ENCODE measurements at regions not wholly inside any gene's neighbourhood (a gene's known extent, or its start where the extent isn't known, plus 50 kb on each side); places are given as distances from the start of the nearest gene placed in this dataset.
"Not testable (repeated sequence)": the region's sequence is repeated elsewhere in the genome, so short reads cannot be mapped to it uniquely, and the experiment has no call there.

- Histone ChIP-seq H2AFZ (ENCODE audit: low read length, unreplicated experiment) (no peak overlapping the region), H3K36me3 (ENCODE audit: insufficient read depth, low read length) (no peaks in the 10 kb centered on the region), H3K4me1 (ENCODE audit: control insufficient read depth, insufficient read depth, low read length, unreplicated experiment) (no peaks in the 10 kb centered on the region), H3K27me3 (ENCODE audit: insufficient read depth, low read length) (no peaks in the 10 kb centered on the region; the same call in 1 of the 2 replicates), H3K4me3 (ENCODE audit: low read depth, low read length) (no peak overlapping the region), H3K27ac (ENCODE audit: low read depth, low read length) (no peak overlapping the region), H3K79me2 (ENCODE audit: control insufficient read depth, insufficient read depth, low read length, unreplicated experiment) (no peaks in the 10 kb centered on the region)
Measured at GRCh38 chr5:56307714-56308333, 74.7 kb upstream of the ANKRD55 start.

- Histone ChIP-seq H3K4me1 (ENCODE audit: control insufficient read depth, insufficient read depth, low read length, unreplicated experiment) (peaks cover 6% of the 10 kb centered on the region), H3K27ac (ENCODE audit: low read depth, low read length) (no peak overlapping the region), H3K36me3 (ENCODE audit: insufficient read depth, low read length) (no peaks in the 10 kb centered on the region), H3K4me3 (ENCODE audit: low read depth, low read length) (no peak overlapping the region), H3K27me3 (ENCODE audit: insufficient read depth, low read length) (no peaks in the 10 kb centered on the region; the same call in 1 of the 2 replicates), H2AFZ (ENCODE audit: low read length, unreplicated experiment) (no peak overlapping the region), H3K79me2 (ENCODE audit: control insufficient read depth, insufficient read depth, low read length, unreplicated experiment) (no peaks in the 10 kb centered on the region)
Measured at GRCh38 chr5:56306433-56307150, 73.5 kb upstream of the ANKRD55 start.

GRCh38 chr5:56305001-56305950 lies 72.1 kb upstream of the ANKRD55 start:
- Histone ChIP-seq H3K36me3 (ENCODE audit: insufficient read depth, low read length) (no peaks in the 10 kb centered on the region), H3K4me3 (ENCODE audit: low read depth, low read length) (no peak overlapping the region), H3K27ac (ENCODE audit: low read depth, low read length) (no peak overlapping the region), H3K4me1 (ENCODE audit: control insufficient read depth, insufficient read depth, low read length, unreplicated experiment) (peaks cover 7% of the 10 kb centered on the region), H3K79me2 (ENCODE audit: control insufficient read depth, insufficient read depth, low read length, unreplicated experiment) (no peaks in the 10 kb centered on the region), H2AFZ (ENCODE audit: low read length, unreplicated experiment) (no peak overlapping the region), H3K27me3 (ENCODE audit: insufficient read depth, low read length) (no peaks in the 10 kb centered on the region)

- Histone ChIP-seq H2AFZ (ENCODE audit: low read length, unreplicated experiment) (no peak overlapping the region), H3K4me3 (ENCODE audit: low read depth, low read length) (no peak overlapping the region), H3K4me1 (ENCODE audit: control insufficient read depth, insufficient read depth, low read length, unreplicated experiment) (peaks cover 7% of the 10 kb centered on the region), H3K36me3 (ENCODE audit: insufficient read depth, low read length) (no peaks in the 10 kb centered on the region), H3K27ac (ENCODE audit: low read depth, low read length) (no peak overlapping the region), H3K79me2 (ENCODE audit: control insufficient read depth, insufficient read depth, low read length, unreplicated experiment) (no peaks in the 10 kb centered on the region), H3K27me3 (ENCODE audit: insufficient read depth, low read length) (no peaks in the 10 kb centered on the region)
Measured at GRCh38 chr5:56303511-56303910, 70.4 kb upstream of the ANKRD55 start.

GRCh38 chr5:56302027-56302426 lies 68.9 kb upstream of the ANKRD55 start:
- H3K4me3 ChIP-seq (ENCODE audit: low read depth, low read length): no peak overlapping the region
- H3K36me3 ChIP-seq (ENCODE audit: insufficient read depth, low read length): no peaks in the 10 kb centered on the region
- no peak overlapping the region for H2AFZ ChIP-seq (ENCODE audit: low read length, unreplicated experiment)
- peaks cover 7% of the 10 kb centered on the region for H3K4me1 ChIP-seq (ENCODE audit: control insufficient read depth, insufficient read depth, low read length, unreplicated experiment)
- H3K27me3 ChIP-seq (ENCODE audit: insufficient read depth, low read length): no peaks in the 10 kb centered on the region
- H3K79me2 ChIP-seq (ENCODE audit: control insufficient read depth, insufficient read depth, low read length, unreplicated experiment): no peaks in the 10 kb centered on the region
- H3K27ac ChIP-seq (ENCODE audit: low read depth, low read length): no peak overlapping the region

GRCh38 chr5:56301069-56301468 lies 67.9 kb upstream of the ANKRD55 start:
- peaks cover 7% of the 10 kb centered on the region for H3K4me1 ChIP-seq (ENCODE audit: control insufficient read depth, insufficient read depth, low read length, unreplicated experiment)
- no peaks in the 10 kb centered on the region for H3K79me2 ChIP-seq (ENCODE audit: control insufficient read depth, insufficient read depth, low read length, unreplicated experiment)
- no peak overlapping the region for H3K27ac ChIP-seq (ENCODE audit: low read depth, low read length)
- H3K27me3 ChIP-seq (ENCODE audit: insufficient read depth, low read length): no peaks in the 10 kb centered on the region
- no peaks in the 10 kb centered on the region for H3K36me3 ChIP-seq (ENCODE audit: insufficient read depth, low read length)
- no peak overlapping the region for H2AFZ ChIP-seq (ENCODE audit: low read length, unreplicated experiment)
- H3K4me3 ChIP-seq (ENCODE audit: low read depth, low read length): no peak overlapping the region

GRCh38 chr5:56299212-56299611 lies 66.1 kb upstream of the ANKRD55 start:
- Histone ChIP-seq H3K27ac (ENCODE audit: low read depth, low read length) (no peak overlapping the region), H2AFZ (ENCODE audit: low read length, unreplicated experiment) (no peak overlapping the region), H3K4me3 (ENCODE audit: low read depth, low read length) (no peak overlapping the region), H3K4me1 (ENCODE audit: control insufficient read depth, insufficient read depth, low read length, unreplicated experiment) (peaks cover 7% of the 10 kb centered on the region), H3K79me2 (ENCODE audit: control insufficient read depth, insufficient read depth, low read length, unreplicated experiment) (no peaks in the 10 kb centered on the region), H3K36me3 (ENCODE audit: insufficient read depth, low read length) (no peaks in the 10 kb centered on the region), H3K27me3 (ENCODE audit: insufficient read depth, low read length) (no peaks in the 10 kb centered on the region)

GRCh38 chr5:56298336-56299090 lies 65.4 kb upstream of the ANKRD55 start:
- Histone ChIP-seq H2AFZ (ENCODE audit: low read length, unreplicated experiment) (no peak overlapping the region), H3K27ac (ENCODE audit: low read depth, low read length) (no peak overlapping the region), H3K79me2 (ENCODE audit: control insufficient read depth, insufficient read depth, low read length, unreplicated experiment) (no peaks in the 10 kb centered on the region)

GRCh38 chr5:56297851-56298250 lies 64.7 kb upstream of the ANKRD55 start:
- Histone ChIP-seq H3K27ac (ENCODE audit: low read depth, low read length) (no peak overlapping the region), H3K4me1 (ENCODE audit: control insufficient read depth, insufficient read depth, low read length, unreplicated experiment) (peaks cover 7% of the 10 kb centered on the region), H3K79me2 (ENCODE audit: control insufficient read depth, insufficient read depth, low read length, unreplicated experiment) (no peaks in the 10 kb centered on the region), H2AFZ (ENCODE audit: low read length, unreplicated experiment) (no peak overlapping the region), H3K36me3 (ENCODE audit: insufficient read depth, low read length) (no peaks in the 10 kb centered on the region), H3K27me3 (ENCODE audit: insufficient read depth, low read length) (no peaks in the 10 kb centered on the region), H3K4me3 (ENCODE audit: low read depth, low read length) (no peak overlapping the region)

More at GRCh38 chr5:56298336-56299090, 65.4 kb upstream of the ANKRD55 start:
- Histone ChIP-seq H3K27me3 (ENCODE audit: insufficient read depth, low read length) (no peaks in the 10 kb centered on the region), H3K36me3 (ENCODE audit: insufficient read depth, low read length) (no peaks in the 10 kb centered on the region), H3K4me3 (ENCODE audit: low read depth, low read length) (no peak overlapping the region), H3K4me1 (ENCODE audit: control insufficient read depth, insufficient read depth, low read length, unreplicated experiment) (peaks cover 7% of the 10 kb centered on the region)

GRCh38 chr5:56295311-56295710 lies 62.2 kb upstream of the ANKRD55 start:
- H2AFZ ChIP-seq (ENCODE audit: low read length, unreplicated experiment); H3K4me3 ChIP-seq (ENCODE audit: low read depth, low read length); H3K36me3 ChIP-seq (ENCODE audit: insufficient read depth, low read length); H3K79me2 ChIP-seq (ENCODE audit: control insufficient read depth, insufficient read depth, low read length, unreplicated experiment); H3K27me3 ChIP-seq (ENCODE audit: insufficient read depth, low read length); H3K27ac ChIP-seq (ENCODE audit: low read depth, low read length): not testable (repeated sequence)
- H3K4me1 ChIP-seq (ENCODE audit: control insufficient read depth, insufficient read depth, low read length, unreplicated experiment): peaks cover 18% of the 10 kb centered on the region
